Neural crest cell (in vitro differentiated cells): ENCODE measurements at regions not wholly inside any gene's neighbourhood (a gene's known extent, or its start where the extent isn't known, plus 50 kb on each side); places are given as distances from the start of the nearest gene placed in this dataset.

Experiments used
- DNase-seq: peaks from one replicate; pipeline ENCODE4 v3.0.0; 2021; ENCODE audit warnings: low read depth, mixed read lengths, low spot score
- H3K27ac Mint-ChIP-seq: one replicate; pipeline ENCODE4 v1.8.0; 2021; ENCODE audit warnings: mild to moderate bottlenecking, mixed read lengths; ENCODE audit not compliant: unreplicated experiment
- H3K27me3 Mint-ChIP-seq: 2 replicates; pipeline ENCODE4 v1.8.0; 2021; ENCODE audit warnings: low read depth, mild to moderate bottlenecking, mixed read lengths
- H3K36me3 Mint-ChIP-seq: 2 replicates; pipeline ENCODE4 v1.8.0; 2021; ENCODE audit warnings: low read depth, mild to moderate bottlenecking, mixed read lengths
- H3K4me1 Mint-ChIP-seq: 2 replicates; pipeline ENCODE4 v1.8.0; 2021; ENCODE audit warnings: mixed read lengths
- H3K4me3 Mint-ChIP-seq: one replicate; pipeline ENCODE4 v1.8.0; 2021; ENCODE audit warnings: mild to moderate bottlenecking, mixed read lengths
- H3K9me3 Mint-ChIP-seq: 2 replicates; pipeline ENCODE4 v1.8.0; 2021; ENCODE audit warnings: mixed read lengths
- TF ChIP-seq, protein P1 (sequence below): fragments of 200-600 bp; sonication (generic); conservative IDR thresholded peaks from 2 replicates; pipeline ENCODE4 v1.5.0; 2021; ENCODE audit warnings: antibody characterized with exemption, mild to moderate bottlenecking

DNA sequence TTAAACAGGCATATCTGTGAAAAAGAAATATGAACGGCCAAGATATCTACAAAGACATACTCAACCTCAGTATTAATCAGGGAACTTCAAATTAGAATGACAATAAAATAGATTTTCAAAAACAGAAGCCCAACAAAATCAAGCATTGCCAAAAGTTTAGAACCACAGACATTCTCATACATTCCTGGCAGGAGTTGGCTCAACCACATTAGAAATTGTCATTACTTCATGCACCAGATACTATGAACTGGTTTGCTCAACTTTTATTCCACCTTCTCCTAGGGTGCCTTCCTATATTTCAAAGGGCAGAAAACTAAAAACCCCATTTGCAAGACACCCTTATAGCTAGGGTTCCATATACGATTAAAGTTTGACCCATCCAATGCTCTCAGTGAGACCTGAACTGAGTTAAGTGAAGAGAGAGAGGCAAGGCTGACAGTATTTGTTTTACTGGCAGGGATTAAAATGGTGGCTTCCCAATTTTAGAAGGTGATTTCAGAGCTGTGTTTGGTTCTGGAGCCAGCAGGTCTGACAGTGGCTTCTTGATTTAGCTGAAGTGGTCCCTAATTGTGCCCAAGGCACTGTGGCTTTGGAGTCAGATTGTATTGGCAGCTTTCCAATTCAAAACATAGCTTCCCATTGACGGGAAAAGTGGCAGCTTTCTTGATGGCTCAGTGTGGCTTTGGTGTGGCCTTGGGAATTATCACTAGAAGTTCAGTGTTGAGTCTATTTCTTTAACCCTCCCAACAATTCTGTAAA lies 77.1 kb upstream of the CDYL start:
- Mint-ChIP-seq H3K4me1 (no peaks in the 10 kb centered on the region), H3K27me3 (no peaks in the 10 kb centered on the region), H3K9me3 (peaks cover 9% of the 10 kb centered on the region), H3K4me3 (no peak overlapping the region), H3K36me3 (no peaks in the 10 kb centered on the region), H3K27ac (no peak overlapping the region)
- TF ChIP-seq, protein P1, sequence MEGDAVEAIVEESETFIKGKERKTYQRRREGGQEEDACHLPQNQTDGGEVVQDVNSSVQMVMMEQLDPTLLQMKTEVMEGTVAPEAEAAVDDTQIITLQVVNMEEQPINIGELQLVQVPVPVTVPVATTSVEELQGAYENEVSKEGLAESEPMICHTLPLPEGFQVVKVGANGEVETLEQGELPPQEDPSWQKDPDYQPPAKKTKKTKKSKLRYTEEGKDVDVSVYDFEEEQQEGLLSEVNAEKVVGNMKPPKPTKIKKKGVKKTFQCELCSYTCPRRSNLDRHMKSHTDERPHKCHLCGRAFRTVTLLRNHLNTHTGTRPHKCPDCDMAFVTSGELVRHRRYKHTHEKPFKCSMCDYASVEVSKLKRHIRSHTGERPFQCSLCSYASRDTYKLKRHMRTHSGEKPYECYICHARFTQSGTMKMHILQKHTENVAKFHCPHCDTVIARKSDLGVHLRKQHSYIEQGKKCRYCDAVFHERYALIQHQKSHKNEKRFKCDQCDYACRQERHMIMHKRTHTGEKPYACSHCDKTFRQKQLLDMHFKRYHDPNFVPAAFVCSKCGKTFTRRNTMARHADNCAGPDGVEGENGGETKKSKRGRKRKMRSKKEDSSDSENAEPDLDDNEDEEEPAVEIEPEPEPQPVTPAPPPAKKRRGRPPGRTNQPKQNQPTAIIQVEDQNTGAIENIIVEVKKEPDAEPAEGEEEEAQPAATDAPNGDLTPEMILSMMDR: no peak
- no peak for DNase-seq

DNA sequence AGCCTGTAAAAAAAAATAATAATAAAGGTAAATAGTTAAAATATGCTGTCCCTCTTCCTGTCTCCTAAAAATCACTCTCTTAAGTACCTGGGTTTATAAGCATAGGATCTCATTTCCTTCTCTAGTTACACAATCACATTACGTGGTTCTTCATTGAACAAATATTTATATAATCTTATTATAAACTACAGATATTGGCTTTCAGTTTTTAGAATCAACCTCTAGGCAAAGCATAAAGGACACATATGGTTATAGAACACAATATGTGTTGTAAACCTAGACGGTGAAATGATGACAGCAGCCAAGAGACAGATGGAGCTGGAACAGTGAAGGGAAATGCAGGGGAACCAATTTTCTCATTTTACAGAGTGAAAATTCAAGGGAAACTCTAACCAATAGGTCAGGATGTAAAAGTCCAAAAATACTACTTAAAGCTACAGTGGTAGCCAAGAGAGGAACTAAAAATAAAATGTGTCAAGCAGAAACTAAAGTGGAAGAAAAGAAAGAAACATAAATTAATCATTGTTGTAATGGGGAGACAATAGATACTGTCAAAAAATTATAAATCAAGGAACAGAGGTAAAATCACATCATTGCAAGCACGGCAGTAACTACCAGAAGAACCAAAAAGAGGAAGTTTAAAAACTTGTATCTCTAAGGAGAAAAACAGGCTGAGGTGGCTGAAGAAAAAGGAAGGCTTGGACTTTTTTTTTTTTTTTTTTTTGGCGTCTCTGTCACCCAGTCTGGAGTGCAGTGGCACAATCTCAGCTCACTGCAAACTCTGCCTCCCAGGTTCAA lies 82.8 kb upstream of the CDYL start:
- Mint-ChIP-seq H3K27me3 (no peaks in the 10 kb centered on the region), H3K4me1 (no peaks in the 10 kb centered on the region), H3K36me3 (no peaks in the 10 kb centered on the region), H3K9me3 (peaks cover 18% of the 10 kb centered on the region), H3K4me3 (no peak overlapping the region), H3K27ac (no peak overlapping the region)
- TF ChIP-seq, protein P1: no peak
- no peak for DNase-seq

DNA sequence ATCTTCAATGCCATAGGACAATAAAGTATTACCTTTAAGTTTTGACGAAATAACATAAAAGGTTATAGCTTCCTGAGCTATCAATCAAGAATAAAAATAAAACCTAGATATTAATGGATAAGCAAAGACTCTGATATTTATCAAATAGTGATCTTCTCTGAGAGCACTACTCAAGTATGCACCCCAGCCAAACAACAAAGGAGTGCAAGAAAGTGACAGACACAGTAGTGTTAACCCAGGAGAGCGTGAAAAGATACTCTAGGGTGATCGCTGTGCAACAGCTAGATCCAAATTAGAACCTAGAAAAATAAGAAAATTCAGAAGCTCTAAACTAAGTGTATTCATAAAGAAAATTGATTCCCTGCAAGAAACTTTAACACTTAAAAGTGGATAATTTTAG lies 83.5 kb upstream of the CDYL start:
- H3K27me3 Mint-ChIP-seq: no peaks in the 10 kb centered on the region
- no peak overlapping the region for H3K27ac Mint-ChIP-seq
- no peaks in the 10 kb centered on the region for H3K36me3 Mint-ChIP-seq
- peaks cover 18% of the 10 kb centered on the region for H3K9me3 Mint-ChIP-seq
- no peak for DNase-seq
- TF ChIP-seq, protein P1: no peak
- H3K4me3 Mint-ChIP-seq: no peak overlapping the region
- H3K4me1 Mint-ChIP-seq: no peaks in the 10 kb centered on the region

DNA sequence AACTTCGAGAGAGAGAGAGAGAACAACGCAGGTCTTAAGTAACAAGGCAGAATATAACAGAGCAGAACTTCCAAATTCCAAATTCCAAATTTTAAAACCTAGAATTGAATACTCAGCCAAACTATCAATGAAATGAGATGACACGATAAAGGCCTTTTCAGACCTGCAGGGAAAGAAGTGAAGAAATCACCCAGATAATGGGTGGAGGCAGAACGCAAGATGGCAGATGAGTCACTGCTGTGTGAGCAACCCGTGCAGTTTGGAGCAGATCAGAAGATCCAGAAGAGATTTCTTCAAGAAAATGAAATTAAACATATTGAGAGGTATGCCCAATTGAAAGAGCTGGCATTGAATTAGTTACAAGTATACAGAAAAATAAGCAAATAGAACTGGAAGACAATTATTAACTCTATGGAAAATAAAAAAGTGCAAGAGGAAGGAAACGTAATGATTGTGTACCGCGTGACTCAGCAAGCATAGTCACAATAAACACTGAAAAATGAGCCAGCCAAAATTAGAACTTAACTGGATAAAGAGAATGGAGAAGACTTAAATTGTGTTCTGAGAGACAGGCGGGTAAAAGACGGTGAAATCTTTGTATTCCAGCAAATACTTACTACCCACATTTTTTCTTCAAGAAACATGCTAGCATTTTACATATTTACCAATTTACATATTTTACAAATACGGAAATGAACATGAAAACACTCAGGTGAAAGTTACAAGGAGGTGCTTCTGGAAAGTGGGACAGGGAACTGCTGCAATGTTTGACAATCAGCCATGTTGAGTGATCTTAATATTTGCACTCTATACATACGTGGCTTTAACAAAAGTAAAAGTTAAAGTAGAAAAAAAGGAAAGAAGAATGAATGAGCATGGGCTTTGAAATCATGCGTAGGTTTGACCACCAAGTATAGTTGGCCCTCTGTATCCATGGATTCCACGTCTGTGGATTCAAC lies 87.9 kb upstream of the CDYL start:
- TF ChIP-seq, protein P1: no peak
- Mint-ChIP-seq H3K27me3 (no peaks in the 10 kb centered on the region), H3K27ac (no peak overlapping the region), H3K36me3 (no peaks in the 10 kb centered on the region), H3K4me1 (no peaks in the 10 kb centered on the region), H3K4me3 (no peak overlapping the region), H3K9me3 (peaks cover 9% of the 10 kb centered on the region)
- no peak for DNase-seq

DNA sequence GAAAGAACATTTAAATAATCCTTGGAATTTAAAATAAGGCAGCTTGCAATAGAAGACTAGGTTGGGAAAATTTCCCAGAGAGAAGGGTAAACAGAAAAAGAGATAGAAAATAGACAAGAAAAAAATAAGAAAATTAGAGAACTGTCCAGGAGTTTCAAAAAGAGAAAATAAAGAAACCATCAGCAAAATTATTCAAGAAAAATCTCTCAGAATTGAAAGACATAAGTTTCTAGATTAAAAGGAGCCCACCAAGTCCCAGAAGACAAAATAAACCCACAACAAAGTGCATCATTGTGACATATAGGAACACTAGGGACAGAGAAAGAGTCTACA lies 88.6 kb upstream of the CDYL start:
- no peak for DNase-seq
- H3K36me3 Mint-ChIP-seq: no peaks in the 10 kb centered on the region
- H3K4me3 Mint-ChIP-seq: no peak overlapping the region
- peaks cover 9% of the 10 kb centered on the region for H3K9me3 Mint-ChIP-seq
- no peaks in the 10 kb centered on the region for H3K4me1 Mint-ChIP-seq
- TF ChIP-seq, protein P1: no peak
- no peak overlapping the region for H3K27ac Mint-ChIP-seq
- no peaks in the 10 kb centered on the region for H3K27me3 Mint-ChIP-seq
